ENCODE measurements at regions not wholly inside any gene's neighbourhood (a gene's known extent, or its start where the extent isn't known, plus 50 kb on each side); places are given as distances from the start of the nearest gene placed in this dataset.
"Not testable (repeated sequence)": the region's sequence is repeated elsewhere in the genome, so short reads cannot be mapped to it uniquely, and the experiment has no call there.

DNA sequence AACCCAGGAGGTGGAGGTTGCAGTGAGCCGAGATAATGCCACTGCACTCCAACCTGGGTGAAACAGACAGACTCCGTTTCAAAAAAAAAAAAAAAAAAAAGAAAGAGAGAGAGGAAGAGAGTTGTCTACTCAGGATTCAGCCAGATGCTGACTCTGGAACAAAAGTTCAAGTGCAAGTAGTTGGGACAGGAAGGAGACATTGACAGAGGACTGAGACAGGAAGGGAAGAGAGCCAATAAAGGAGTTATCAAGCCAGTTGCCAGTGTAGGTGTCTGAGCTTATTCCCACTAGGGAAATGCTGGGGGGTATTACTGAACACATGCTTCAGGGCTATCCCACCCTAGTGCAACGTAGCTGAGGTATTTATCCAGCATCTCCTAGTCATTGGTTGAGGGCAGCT is 147.7 kb upstream of the SLC1A3 start:
- H3K27me3 Mint-ChIP-seq (ENCODE audit: low read depth), result peaks cover 4% of the 10 kb centered on the region
- TF ChIP-seq, protein P1, sequence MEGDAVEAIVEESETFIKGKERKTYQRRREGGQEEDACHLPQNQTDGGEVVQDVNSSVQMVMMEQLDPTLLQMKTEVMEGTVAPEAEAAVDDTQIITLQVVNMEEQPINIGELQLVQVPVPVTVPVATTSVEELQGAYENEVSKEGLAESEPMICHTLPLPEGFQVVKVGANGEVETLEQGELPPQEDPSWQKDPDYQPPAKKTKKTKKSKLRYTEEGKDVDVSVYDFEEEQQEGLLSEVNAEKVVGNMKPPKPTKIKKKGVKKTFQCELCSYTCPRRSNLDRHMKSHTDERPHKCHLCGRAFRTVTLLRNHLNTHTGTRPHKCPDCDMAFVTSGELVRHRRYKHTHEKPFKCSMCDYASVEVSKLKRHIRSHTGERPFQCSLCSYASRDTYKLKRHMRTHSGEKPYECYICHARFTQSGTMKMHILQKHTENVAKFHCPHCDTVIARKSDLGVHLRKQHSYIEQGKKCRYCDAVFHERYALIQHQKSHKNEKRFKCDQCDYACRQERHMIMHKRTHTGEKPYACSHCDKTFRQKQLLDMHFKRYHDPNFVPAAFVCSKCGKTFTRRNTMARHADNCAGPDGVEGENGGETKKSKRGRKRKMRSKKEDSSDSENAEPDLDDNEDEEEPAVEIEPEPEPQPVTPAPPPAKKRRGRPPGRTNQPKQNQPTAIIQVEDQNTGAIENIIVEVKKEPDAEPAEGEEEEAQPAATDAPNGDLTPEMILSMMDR (IDR thresholded peaks at IDR 0.05; ENCODE audit: unreplicated experiment in 3 of 3), result no peak
- H3K4me3 Mint-ChIP-seq, result no peak overlapping the region
- peaks cover 9% of the 10 kb centered on the region for H3K4me1 Mint-ChIP-seq
- no peaks in the 10 kb centered on the region for H3K36me3 Mint-ChIP-seq (ENCODE audit: low read depth)
- no peak overlapping the region for H3K27ac Mint-ChIP-seq
- no peaks in the 10 kb centered on the region for H3K9me3 Mint-ChIP-seq

DNA sequence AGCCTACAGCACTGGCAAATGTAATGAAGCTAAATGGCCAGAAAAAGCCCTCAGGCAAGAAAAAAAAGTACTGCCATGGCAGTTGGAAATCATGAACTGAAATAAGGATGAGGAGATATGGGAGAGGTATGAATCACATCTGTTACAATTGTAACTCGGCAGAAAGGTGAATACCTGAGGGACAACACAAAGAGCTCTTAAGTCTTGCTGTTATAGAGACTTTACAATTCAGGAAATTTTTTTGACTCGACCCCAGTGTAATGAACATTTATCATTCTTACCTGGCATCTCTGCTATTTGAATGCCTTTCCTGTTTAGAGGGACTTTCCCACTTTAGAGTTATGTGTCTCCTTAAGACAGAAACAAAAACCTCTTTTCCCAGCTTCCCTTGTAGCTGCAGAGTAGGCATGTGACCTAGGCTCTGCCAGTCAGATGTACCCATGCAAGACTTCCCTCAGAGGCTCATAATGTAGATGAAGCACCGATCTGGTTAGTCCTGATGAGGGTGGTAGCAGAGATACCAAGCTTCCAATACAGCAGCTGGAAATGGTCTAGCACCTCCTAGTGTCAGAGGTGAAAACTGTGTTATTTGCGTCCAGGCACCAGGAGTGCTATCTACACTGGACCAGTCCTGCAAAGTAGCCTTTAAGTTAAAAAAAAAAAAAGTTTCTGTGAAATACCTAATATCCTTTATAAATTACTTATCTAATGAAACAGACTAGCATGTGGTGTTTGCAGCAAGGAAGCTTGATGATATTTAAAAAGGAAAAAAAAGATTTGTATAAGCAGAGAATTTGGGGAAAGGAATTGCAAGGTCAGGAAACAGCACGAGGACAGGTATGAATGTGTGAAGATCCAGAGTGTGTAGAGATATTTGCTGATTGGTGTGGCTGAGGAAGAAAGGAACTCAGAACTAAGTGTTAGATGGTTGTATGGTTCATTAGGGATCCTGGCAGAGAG is 146.9 kb upstream of the SLC1A3 start:
- no peaks in the 10 kb centered on the region for H3K9me3 Mint-ChIP-seq
- H3K27ac Mint-ChIP-seq, result no peak overlapping the region
- H3K4me3 Mint-ChIP-seq, result no peak overlapping the region
- H3K4me1 Mint-ChIP-seq, result peaks cover 9% of the 10 kb centered on the region
- H3K27me3 Mint-ChIP-seq (ENCODE audit: low read depth), result peaks cover 4% of the 10 kb centered on the region
- H3K36me3 Mint-ChIP-seq (ENCODE audit: low read depth), result no peaks in the 10 kb centered on the region
- TF ChIP-seq, protein P1 (IDR thresholded peaks at IDR 0.05; ENCODE audit: unreplicated experiment in 3 of 3), result peak in 2 of 3 experiments; percentile 8 to 14

DNA sequence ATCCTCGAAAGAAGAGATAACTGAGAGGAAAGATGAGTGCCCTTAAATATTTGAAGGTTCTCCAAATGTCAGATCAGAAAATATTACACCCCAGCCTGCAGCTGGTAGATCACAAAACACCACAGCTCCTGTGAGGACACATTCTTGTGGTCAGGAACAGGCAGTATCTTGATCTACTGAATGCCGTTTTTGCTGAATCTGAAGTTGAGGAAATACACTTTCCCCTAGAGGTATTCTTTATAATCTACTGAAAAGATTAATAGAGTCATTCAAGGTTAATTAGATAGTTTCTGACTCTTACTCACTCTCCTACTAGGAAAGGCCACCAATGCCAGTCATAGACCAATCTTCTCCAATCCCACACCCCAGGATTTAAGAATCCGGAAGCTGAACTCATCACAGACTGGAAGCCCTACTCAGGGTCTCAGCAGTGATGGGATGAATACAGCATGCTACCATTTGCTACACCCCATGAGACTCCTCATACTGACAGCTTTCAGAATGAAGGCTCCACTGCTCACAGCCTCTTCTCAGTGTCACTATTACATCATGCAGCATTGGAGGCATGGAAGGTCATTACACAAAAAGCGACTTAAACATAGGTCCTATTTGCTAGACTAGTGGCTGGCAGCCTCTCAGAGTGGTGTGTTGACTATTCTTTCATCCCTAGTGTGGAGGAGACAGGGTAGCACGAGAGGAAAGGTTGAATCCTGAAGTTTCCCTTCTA is 143.9 kb upstream of the SLC1A3 start:
- H3K4me3 Mint-ChIP-seq, result no peak overlapping the region
- H3K27me3 Mint-ChIP-seq (ENCODE audit: low read depth), result peaks cover 4% of the 10 kb centered on the region
- peaks cover 5% of the 10 kb centered on the region for H3K4me1 Mint-ChIP-seq
- peaks cover 3% of the 10 kb centered on the region for H3K9me3 Mint-ChIP-seq
- no peak overlapping the region for H3K27ac Mint-ChIP-seq
- H3K36me3 Mint-ChIP-seq (ENCODE audit: low read depth), result no peaks in the 10 kb centered on the region
- TF ChIP-seq, protein P1 (IDR thresholded peaks at IDR 0.05; ENCODE audit: unreplicated experiment in 3 of 3), result no peak

DNA sequence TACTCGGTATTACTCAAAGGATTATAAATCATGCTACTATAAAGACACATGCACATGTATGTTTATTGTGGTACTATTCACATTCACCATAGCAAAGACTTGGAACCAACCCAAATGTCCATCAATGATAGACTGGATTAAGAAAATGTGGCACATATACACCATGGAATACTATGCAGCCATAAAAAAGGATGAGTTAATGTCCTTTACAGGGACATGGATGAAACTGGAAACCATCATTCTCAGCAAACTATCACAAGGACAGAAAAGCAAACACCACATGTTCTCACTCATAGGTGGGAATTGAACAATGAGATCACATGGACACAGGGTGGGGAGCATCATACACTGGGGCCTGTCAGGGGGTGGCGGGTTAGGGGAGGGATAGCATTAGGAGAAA is 130.5 kb upstream of the SLC1A3 start:
- H3K4me1 Mint-ChIP-seq; H3K27me3 Mint-ChIP-seq (ENCODE audit: low read depth); H3K4me3 Mint-ChIP-seq; H3K27ac Mint-ChIP-seq; H3K36me3 Mint-ChIP-seq (ENCODE audit: low read depth): not testable (repeated sequence)
- peaks cover 14% of the 10 kb centered on the region for H3K9me3 Mint-ChIP-seq

DNA sequence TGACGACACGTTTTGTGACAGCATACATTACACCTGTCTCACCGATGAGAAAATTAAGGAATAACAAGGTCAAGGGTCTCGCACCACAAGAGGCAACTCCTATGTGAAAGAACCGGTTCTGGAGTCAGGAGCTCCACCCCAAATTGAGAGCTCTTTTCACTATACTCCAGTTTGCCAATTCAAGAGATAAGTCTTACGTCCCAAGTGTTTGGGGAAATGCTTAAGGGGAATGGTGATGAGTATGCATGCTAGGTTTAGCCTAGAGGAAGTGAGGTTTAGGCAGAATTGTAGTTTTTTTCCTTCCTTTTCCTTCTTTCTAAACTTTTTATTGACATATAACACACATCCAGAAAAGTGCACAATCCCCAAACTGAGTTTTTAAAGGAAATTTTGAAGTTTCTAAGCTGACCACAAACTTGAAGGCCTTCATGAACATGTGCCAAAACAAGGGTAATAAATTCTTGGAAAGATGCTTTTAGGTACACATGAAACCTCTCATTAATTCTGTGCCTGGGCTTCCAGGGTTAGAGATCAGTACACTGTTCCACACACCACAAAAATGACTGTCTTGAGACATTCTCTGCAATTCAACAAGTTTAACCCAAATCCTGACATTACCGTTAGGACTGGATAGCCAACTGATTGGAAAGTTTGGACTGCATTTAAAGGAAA is 127.6 kb upstream of the SLC1A3 start:
- Mint-ChIP-seq H3K36me3 (ENCODE audit: low read depth) (no peaks in the 10 kb centered on the region), H3K4me3 (no peak overlapping the region), H3K27me3 (ENCODE audit: low read depth) (no peaks in the 10 kb centered on the region), H3K9me3 (peaks cover 14% of the 10 kb centered on the region), H3K27ac (no peak overlapping the region), H3K4me1 (no peaks in the 10 kb centered on the region)
- TF ChIP-seq, protein P1 (IDR thresholded peaks at IDR 0.05; ENCODE audit: unreplicated experiment in 3 of 3), result no peak

All from nephron (organoid).